COLO668 (cell line): ENCODE measurements at regions not wholly inside any gene's neighbourhood (a gene's known extent, or its start where the extent isn't known, plus 50 kb on each side); places are given as distances from the start of the nearest gene placed in this dataset.

Source experiments
- DNase-seq: peaks from one replicate; lab custom pipeline; 2025; ENCODE audit not compliant: unreplicated experiment; lab: John Stamatoyannopoulos, UW

GRCh38 chr1:18535391-18536210 lies 54.9 kb downstream of the KLHDC7A start:
- no peak for DNase-seq

- DNase-seq: no peak
Measured at GRCh38 chr1:18536356-18536755, 55.6 kb downstream of the KLHDC7A start.

- no peak for DNase-seq
Measured at GRCh38 chr1:18536915-18537314, 56.2 kb downstream of the KLHDC7A start.

GRCh38 chr1:18537386-18538306 lies 56.9 kb downstream of the KLHDC7A start:
- DNase-seq: no peak

- no peak for DNase-seq
Measured at GRCh38 chr1:18539171-18539570, 58.4 kb downstream of the KLHDC7A start.

DNA sequence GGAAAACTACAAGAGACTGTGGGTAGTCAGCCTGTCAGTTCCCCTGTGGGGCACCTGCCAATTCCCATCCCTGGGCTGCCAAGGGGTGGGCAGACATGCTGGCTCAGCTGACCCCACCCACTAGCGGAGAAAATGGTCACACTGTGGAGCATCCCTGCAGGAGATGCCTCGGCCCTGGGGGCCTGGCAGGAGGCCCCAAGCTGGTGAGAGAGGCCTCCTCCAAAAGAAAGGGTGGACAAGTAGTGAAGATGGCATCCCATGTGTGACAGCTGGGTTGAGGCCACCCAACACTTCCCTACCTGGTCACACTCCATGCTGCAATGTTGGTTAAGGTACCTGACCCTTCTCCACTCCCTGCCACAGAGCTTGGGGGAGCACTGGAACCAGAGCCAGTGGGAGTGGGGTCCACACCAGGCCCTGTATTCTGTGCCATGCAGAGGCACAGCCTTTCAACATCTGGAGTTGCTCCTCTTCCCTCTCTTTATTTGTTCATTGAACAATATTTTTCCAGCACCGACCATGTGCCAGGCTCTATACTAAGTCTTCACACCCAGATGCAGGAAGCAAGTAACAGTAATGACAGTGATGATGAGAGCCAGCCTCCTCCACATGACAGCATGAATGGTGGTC lies 59.5 kb downstream of the KLHDC7A start:
- DNase-seq: no peak

DNA sequence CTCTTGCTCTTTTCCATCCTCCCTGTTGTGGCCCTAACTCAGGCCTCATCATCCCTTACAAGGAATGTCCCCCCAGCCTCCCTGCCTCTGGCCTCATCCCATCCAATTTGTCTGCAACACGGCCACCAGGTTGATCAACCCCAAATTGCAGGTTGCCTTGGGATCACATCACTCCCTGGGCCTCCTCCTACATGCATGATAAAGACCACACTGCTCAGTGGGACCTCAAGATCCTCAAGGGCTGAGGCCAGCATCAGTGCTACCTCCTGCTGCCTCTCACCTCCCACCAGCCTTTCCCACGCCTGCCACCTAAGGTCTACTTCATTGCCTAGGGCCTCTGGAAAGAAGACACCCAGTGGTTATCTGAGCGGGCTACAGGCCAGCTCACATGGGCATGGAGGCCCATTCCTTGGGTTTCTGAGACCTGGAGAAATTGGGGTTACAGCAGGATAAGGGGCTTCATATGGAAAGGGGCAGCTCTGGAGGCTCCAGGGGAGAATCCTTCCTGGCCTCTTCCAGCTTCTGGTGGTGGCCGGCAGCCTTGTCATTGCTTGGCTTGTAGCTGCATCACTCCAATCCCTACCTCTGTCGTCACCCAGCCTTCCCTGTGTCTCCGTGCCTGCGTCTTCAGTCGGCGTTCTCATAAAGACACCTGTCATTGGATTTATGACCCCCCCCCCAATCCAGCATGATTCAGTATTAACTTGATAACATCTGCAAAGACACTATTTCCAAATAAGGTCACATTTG lies 60.5 kb downstream of the KLHDC7A start:
- DNase-seq: no peak

- DNase-seq: no peak
Measured at GRCh38 chr1:18542351-18542750, 61.6 kb downstream of the KLHDC7A start.

DNA sequence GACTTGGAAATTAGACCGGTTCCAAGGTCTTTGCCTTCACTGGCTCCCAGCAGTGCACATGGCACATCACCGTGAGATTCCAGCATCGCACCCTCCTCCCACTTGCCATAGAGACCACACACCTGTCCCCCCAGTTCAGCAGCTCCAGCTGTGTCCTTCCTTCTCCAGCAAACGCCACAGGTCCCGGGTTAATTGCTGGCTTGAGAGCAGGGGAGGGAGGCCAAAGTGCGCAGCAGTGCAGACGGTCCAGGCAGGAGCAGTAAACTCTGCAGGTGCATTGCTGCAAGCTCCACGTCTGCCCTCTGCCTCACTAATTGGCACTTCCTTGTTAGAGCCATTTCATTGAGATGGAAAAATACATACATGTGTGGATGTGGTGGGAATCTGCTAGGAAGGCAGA lies 65.3 kb downstream of the KLHDC7A start:
- no peak for DNase-seq

DNA sequence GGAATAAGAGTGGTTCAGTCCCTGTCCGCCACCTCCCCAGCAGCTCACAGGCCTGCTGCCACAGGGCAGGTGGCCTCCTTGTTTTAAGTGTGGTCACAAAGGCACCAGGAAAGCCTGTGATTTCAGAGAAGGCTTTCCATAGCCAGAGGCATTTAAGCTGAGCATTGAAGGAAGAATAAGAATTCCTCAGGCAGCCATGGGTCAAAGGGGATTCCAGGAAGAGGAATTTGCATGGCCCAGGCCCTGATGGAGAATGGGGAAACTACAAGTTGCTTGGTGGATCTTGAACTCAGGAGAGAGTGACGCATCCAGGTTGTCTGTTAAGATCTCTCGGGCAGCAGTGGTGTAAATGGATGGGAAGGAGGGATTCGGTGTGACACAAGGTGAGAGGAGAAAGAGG lies 66.7 kb downstream of the KLHDC7A start:
- DNase-seq: no peak

GRCh38 chr1:18548643-18549042 lies 67.9 kb downstream of the KLHDC7A start:
- no peak for DNase-seq

DNA sequence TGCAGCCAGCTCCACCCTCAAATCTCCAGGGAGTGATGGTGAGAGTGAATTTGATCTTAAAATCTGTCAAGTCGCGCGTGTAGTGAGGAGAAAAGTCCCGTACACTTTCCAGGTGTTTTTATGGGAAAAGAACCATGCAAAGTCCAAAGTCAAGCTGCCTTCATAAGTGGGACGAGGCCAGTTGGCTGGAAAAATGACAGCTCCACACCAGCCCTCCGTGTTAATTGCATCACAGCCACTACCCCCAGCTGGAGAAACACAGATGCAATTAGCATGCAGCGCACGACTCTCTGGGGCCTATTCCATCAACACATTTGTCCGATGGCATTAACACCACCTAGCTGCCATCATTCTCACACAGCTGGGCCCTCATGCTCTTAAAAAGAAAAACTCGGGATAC lies 68.4 kb downstream of the KLHDC7A start:
- DNase-seq: no peak

DNA sequence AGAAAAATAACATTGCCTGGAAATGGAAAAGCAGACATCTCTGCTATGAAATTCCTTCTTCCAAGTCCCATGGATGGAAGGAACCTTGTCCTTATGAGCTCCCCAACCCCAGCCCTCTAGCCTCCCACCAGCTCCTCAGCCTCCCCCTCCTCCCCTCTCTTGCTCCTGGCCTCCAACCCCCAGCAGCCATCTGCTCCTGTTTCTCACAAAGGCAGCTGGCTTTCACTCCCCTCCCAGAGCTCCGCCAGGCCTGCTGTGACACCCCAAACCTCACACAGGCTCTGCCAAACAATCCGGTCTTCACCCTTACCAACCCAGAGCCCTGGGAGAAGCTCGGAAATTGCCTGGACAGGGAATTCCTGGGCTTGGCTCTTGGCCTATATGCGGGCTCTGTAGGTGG lies 69.2 kb downstream of the KLHDC7A start:
- DNase-seq: no peak

GRCh38 chr1:18552631-18553030 lies 71.9 kb downstream of the KLHDC7A start:
- DNase-seq: no peak

- DNase-seq: no peak
Measured at GRCh38 chr1:18553388-18553787, 72.7 kb downstream of the KLHDC7A start.

- DNase-seq: no peak
Measured at GRCh38 chr1:18554099-18554498, 73.4 kb downstream of the KLHDC7A start.

- no peak for DNase-seq
Measured at GRCh38 chr1:18554597-18554996, 73.9 kb downstream of the KLHDC7A start.

DNA sequence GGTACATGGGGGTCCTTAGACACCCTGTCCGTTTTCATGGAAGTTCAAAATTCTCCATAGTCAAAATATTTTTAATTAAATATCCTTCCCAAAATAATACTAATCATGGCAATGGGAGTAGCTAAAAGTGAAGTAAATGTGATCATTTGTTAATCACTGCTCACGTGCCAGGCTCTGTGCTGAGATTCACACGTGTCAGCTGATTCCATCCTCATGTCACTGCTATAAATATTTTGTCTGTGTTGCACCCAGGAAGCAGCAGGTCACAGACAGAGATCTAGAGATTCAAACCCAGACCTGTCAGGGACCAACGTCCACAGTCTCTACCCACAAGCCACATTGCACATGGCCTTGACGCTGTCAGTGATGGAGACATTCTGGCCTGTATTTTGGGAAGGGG lies 74.3 kb downstream of the KLHDC7A start:
- no peak for DNase-seq

GRCh38 chr1:18556364-18556763 lies 74.3 kb upstream of the PAX7 start:
- DNase-seq: no peak

GRCh38 chr1:18557621-18558465 lies 72.8 kb upstream of the PAX7 start:
- no peak for DNase-seq
